GM13976 (cell line): ENCODE measurements at regions not wholly inside any gene's neighbourhood (a gene's known extent, or its start where the extent isn't known, plus 50 kb on each side); places are given as distances from the start of the nearest gene placed in this dataset.

ENCODE experiments used
- DNase-seq: peaks from one replicate; pipeline ENCODE4 v3.0.0; 2012; ENCODE audit warnings: low spot score
- CTCF ChIP-seq: IDR thresholded peaks from 2 replicates; pipeline ENCODE4 v1.5.1; 2012; ENCODE audit warnings: borderline replicate concordance, mild to moderate bottlenecking; ENCODE audit not compliant: insufficient read depth; ENCODE audit errors: extremely low read depth, missing control alignments, control extremely low read depth
- in situ Hi-C: fragments of 300-500 bp; cut with MboI; formaldehyde crosslinking; loops from one replicate; pipeline ENCODE4 v1.12.0; 2022; ENCODE audit warnings: low sequenced_read_pairs, mixed read lengths, inconsistent platforms; ENCODE audit not compliant: unreplicated experiment

- TF ChIP-seq CTCF = no peak
- no peak for DNase-seq
- in situ Hi-C loops = no loop called here
These were observed 121.2 kb downstream of the TTLL2 start for GRCh38 chr6:167446046-167446445.

- DNase-seq = no peak
- TF ChIP-seq CTCF = no peak
- in situ Hi-C loops = no loop called here
These were observed 122.1 kb downstream of the TTLL2 start for GRCh38 chr6:167446971-167447370.

- in situ Hi-C loops = no loop called here
- DNase-seq = no peak
- no peak for TF ChIP-seq CTCF
These were observed 123.5 kb downstream of the TTLL2 start for GRCh38 chr6:167448378-167448777.

- in situ Hi-C loops = no loop called here
- TF ChIP-seq CTCF = no peak
- no peak for DNase-seq
These were observed 124.4 kb downstream of the TTLL2 start for GRCh38 chr6:167449094-167449861.

GRCh38 chr6:167450626-167451025 lies 125.7 kb downstream of the TTLL2 start:
- no peak for DNase-seq
- TF ChIP-seq CTCF = no peak
- in situ Hi-C loops = no loop called here

- in situ Hi-C loops = no loop called here
- no peak for TF ChIP-seq CTCF
- no peak for DNase-seq
These were observed 127.6 kb downstream of the TTLL2 start for GRCh38 chr6:167452338-167453081.
